Stimulated activated CD4-positive, alpha-beta T cell treated with anti-CD3 and anti-CD28 coated beads, Interleukin-2, amount 100 ng/mL, for 24 hours (primary cell): ENCODE measurements at regions not wholly inside any gene's neighbourhood (a gene's known extent, or its start where the extent isn't known, plus 50 kb on each side); places are given as distances from the start of the nearest gene placed in this dataset.

Experiments used
- DNase-seq, 2 donors: peaks; one replicate each; pipeline ENCODE4 v3.0.0-alpha.2; 2020

- DNase-seq = no peak
These were observed 84.5 kb upstream of the EGLN3 start for GRCh38 chr14:34035177-34035933.

- no peak for DNase-seq
These were observed 83.7 kb upstream of the EGLN3 start for GRCh38 chr14:34034447-34035176.

GRCh38 chr14:34032720-34033119, 81.8 kb upstream of the EGLN3 start:
- no peak for DNase-seq

GRCh38 chr14:34030864-34031263, 80.0 kb upstream of the EGLN3 start:
- DNase-seq = no peak

- DNase-seq = no peak
These were observed 79.1 kb upstream of the EGLN3 start for GRCh38 chr14:34029921-34030334.

GRCh38 chr14:34027990-34028495, 77.2 kb upstream of the EGLN3 start:
- DNase-seq = no peak

GRCh38 chr14:34027130-34027989, 76.5 kb upstream of the EGLN3 start:
- no peak for DNase-seq

GRCh38 chr14:34025325-34026017, 74.6 kb upstream of the EGLN3 start:
- DNase-seq = no peak

GRCh38 chr14:34024768-34025144, 73.9 kb upstream of the EGLN3 start:
- no peak for DNase-seq

GRCh38 chr14:34023824-34024767, 73.2 kb upstream of the EGLN3 start:
- no peak for DNase-seq

- no peak for DNase-seq
These were observed 70.2 kb upstream of the EGLN3 start for GRCh38 chr14:34021096-34021495.

GRCh38 chr14:34020014-34020413, 69.1 kb upstream of the EGLN3 start:
- no peak for DNase-seq

- peak in 1 of 2 donors; percentile 19 for DNase-seq
These were observed 67.8 kb upstream of the EGLN3 start for GRCh38 chr14:34018564-34019244.

GRCh38 chr14:34018125-34018524, 67.3 kb upstream of the EGLN3 start:
- DNase-seq = no peak

GRCh38 chr14:34015383-34015782, 64.5 kb upstream of the EGLN3 start:
- DNase-seq = no peak

- no peak for DNase-seq
These were observed 64.1 kb upstream of the EGLN3 start for GRCh38 chr14:34014936-34015335.

GRCh38 chr14:34013721-34014060, 62.8 kb upstream of the EGLN3 start:
- no peak for DNase-seq

- DNase-seq = no peak
These were observed 62.3 kb upstream of the EGLN3 start for GRCh38 chr14:34012978-34013720.

- no peak for DNase-seq
These were observed 61.5 kb upstream of the EGLN3 start for GRCh38 chr14:34012369-34012768.

GRCh38 chr14:34009956-34010355, 59.1 kb upstream of the EGLN3 start:
- DNase-seq = no peak
